Body of pancreas (tissue), 4 donors: ENCODE measurements at regions not wholly inside any gene's neighbourhood (a gene's known extent, or its start where the extent isn't known, plus 50 kb on each side); places are given as distances from the start of the nearest gene placed in this dataset.
A peak's percentile ranks its signal among the peaks of the same experiment; 100 is the strongest.

Experiments used
- ATAC-seq: fragments of 150-250 bp; one replicate; pipeline ENCODE4 v1.9.1; 2016
- DNase-seq, 4 donors: peaks; one replicate each; pipeline ENCODE4 v3.0.0-alpha.2; 2019
- H3K27ac ChIP-seq, 4 donors: fragments of 200-600 bp; sonication (generic); 1 replicate in 3 of 4; 2 replicates in 1 of 4; pipeline versions ENCODE4 v1.5.1 to v1.6.1; 2016 to 2019; ENCODE audit warnings: mild to moderate bottlenecking in 1 of 4, mixed read lengths in 1 of 4, moderate library complexity in 1 of 4
- H3K27me3 ChIP-seq, 2 donors: fragments of 200-600 bp; sonication (generic); one replicate each; pipeline ENCODE4 v1.6.0; 2016; ENCODE audit warnings: mild to moderate bottlenecking in 1 of 2
- H3K36me3 ChIP-seq, 2 donors: fragments of 200-600 bp; sonication (generic); replicated peaks in 1 of 2; 2 replicates each; pipeline ENCODE4 v1.5.1; 2016; ENCODE audit warnings: low read depth in 2 of 2; ENCODE audit not compliant: insufficient read depth in 1 of 2
- H3K4me1 ChIP-seq: fragments of 200-600 bp; sonication (generic); one replicate; pipeline ENCODE4 v1.6.0; 2016
- H3K4me3 ChIP-seq, 2 donors: fragments of 200-600 bp; sonication (generic); 1 replicate in 1 of 2; 2 replicates in 1 of 2; pipeline ENCODE4 v1.5.1; 2016 to 2019
- H3K9me3 ChIP-seq, 3 donors: fragments of 200-600 bp; sonication (generic); 1 replicate in 2 of 3; 2 replicates in 1 of 3; pipeline ENCODE4 v1.5.1; 2016
- CTCF ChIP-seq, 7 experiments: fragments of 450-650 bp in 4 of 7; fragments of 200-600 bp in 3 of 7; sonication (generic) in 3 of 7; IDR thresholded peaks; one replicate each; pipeline ENCODE4 v1.5.1; 2016 to 2019; ENCODE audit warnings: antibody characterized with exemption in 7 of 7
- POLR2A ChIP-seq, 3 donors: fragments of 450-650 bp; IDR thresholded peaks; one replicate each; pipeline ENCODE4 v1.6.1; 2016; ENCODE audit warnings: antibody characterized with exemption in 3 of 3, mild to moderate bottlenecking in 2 of 3
- WGBS, 2 donors: methylation state at CpG; one replicate each; pipeline ENCODE4 v1.1.5; 2017; 5-methylcytosine and 5-hydroxymethylcytosine counted together
- intact Hi-C: fragments of 100-400 bp; cut with DNase I; formaldehyde crosslinking; loops from one replicate; pipeline ENCODE4 v1.15.1; 2023

- Histone ChIP-seq H3K4me1 (no peaks in the 10 kb centered on the region), H3K4me3 (no peak overlapping the region), H3K9me3 (no peaks in the 10 kb centered on the region), H3K27me3 (no peaks in the 10 kb centered on the region), H3K36me3 (no peaks in the 10 kb centered on the region), H3K27ac (no peak overlapping the region)
- no peak for TF ChIP-seq POLR2A (IDR thresholded peaks at IDR 0.05)
- no peak for DNase-seq
- intact Hi-C loops, result no loop called here
- 81 to 83% methylated on average over 5 of the region's 5 CpGs for WGBS, 2 donors
- ATAC-seq, result no peak
Observed at GRCh38 chr10:34033078-34033477, 698.6 kb upstream of the NRP1 start.

- DNase-seq (no peak), ATAC-seq (no peak)
- H3K9me3 ChIP-seq, result no peaks in the 10 kb centered on the region
- H3K4me1 ChIP-seq, result no peaks in the 10 kb centered on the region
- no peaks in the 10 kb centered on the region for H3K36me3 ChIP-seq
- H3K4me3 ChIP-seq, result no peak overlapping the region
- TF ChIP-seq POLR2A (IDR thresholded peaks at IDR 0.05), result no peak
- no peak for TF ChIP-seq CTCF (IDR thresholded peaks at IDR 0.05)
- intact Hi-C loops, result no loop called here
- H3K27me3 ChIP-seq, result no peaks in the 10 kb centered on the region
- H3K27ac ChIP-seq, result no peak overlapping the region
- WGBS, 2 donors, result 89 to 97% methylated on average over 3 of the region's 3 CpGs
Observed at GRCh38 chr10:34032564-34032963, 698.1 kb upstream of the NRP1 start.

GRCh38 chr10:34031400-34031799 is 696.9 kb upstream of the NRP1 start:
- Histone ChIP-seq H3K27ac (no peak overlapping the region), H3K36me3 (no peaks in the 10 kb centered on the region), H3K4me3 (no peak overlapping the region), H3K9me3 (no peaks in the 10 kb centered on the region), H3K27me3 (no peaks in the 10 kb centered on the region), H3K4me1 (no peaks in the 10 kb centered on the region)
- DNase-seq (peak in 3 of 4 donors; percentile 30 to 46 (median 37)), ATAC-seq (no peak)
- intact Hi-C loops, result no loop called here
- WGBS, 2 donors, result 34 to 49% methylated on average over 3 of the region's 3 CpGs
- TF ChIP-seq POLR2A (IDR thresholded peaks at IDR 0.05), result no peak
- TF ChIP-seq CTCF (IDR thresholded peaks at IDR 0.05), result no peak

- ATAC-seq, result no peak
- H3K27ac ChIP-seq, result no peak overlapping the region
- intact Hi-C loops, result no loop called here
- H3K4me3 ChIP-seq, result no peak overlapping the region
- TF ChIP-seq CTCF (IDR thresholded peaks at IDR 0.05) (no peak), POLR2A (IDR thresholded peaks at IDR 0.05) (no peak)
- no peaks in the 10 kb centered on the region for H3K36me3 ChIP-seq
- 85 to 87% methylated on average over 9 to 10 of the region's 10 CpGs for WGBS, 2 donors
- no peaks in the 10 kb centered on the region for H3K9me3 ChIP-seq
- DNase-seq, result no peak
- H3K27me3 ChIP-seq, result no peaks in the 10 kb centered on the region
- H3K4me1 ChIP-seq, result no peaks in the 10 kb centered on the region
Observed at GRCh38 chr10:34029455-34029854, 695.0 kb upstream of the NRP1 start.

GRCh38 chr10:34028936-34029335 is 694.5 kb upstream of the NRP1 start:
- ATAC-seq, result no peak
- WGBS, 2 donors, result 67 to 97% methylated on average over 3 of the region's 3 CpGs
- intact Hi-C loops, result no loop called here

More at GRCh38 chr10:34028936-34029335, 694.5 kb upstream of the NRP1 start:
- no peak overlapping the region for H3K27ac ChIP-seq
- no peaks in the 10 kb centered on the region for H3K27me3 ChIP-seq
- H3K4me3 ChIP-seq, result no peak overlapping the region
- H3K4me1 ChIP-seq, result no peaks in the 10 kb centered on the region
- no peaks in the 10 kb centered on the region for H3K36me3 ChIP-seq
- no peak for TF ChIP-seq POLR2A (IDR thresholded peaks at IDR 0.05)
- TF ChIP-seq CTCF (IDR thresholded peaks at IDR 0.05), result no peak
- no peak for DNase-seq
- H3K9me3 ChIP-seq, result no peaks in the 10 kb centered on the region
